Neutrophil (primary cell): ENCODE measurements at regions not wholly inside any gene's neighbourhood (a gene's known extent, or its start where the extent isn't known, plus 50 kb on each side); places are given as distances from the start of the nearest gene placed in this dataset.

Experiments
- H3K27ac ChIP-seq: fragments of 200-600 bp; sonication (generic); 2 replicates; pipeline ENCODE4 v1.5.1; 2016; ENCODE audit warnings: mild to moderate bottlenecking, moderate library complexity
- H3K27me3 ChIP-seq: fragments of 200-600 bp; sonication (generic); 2 replicates; pipeline ENCODE4 v1.6.0; 2016; ENCODE audit warnings: mild to moderate bottlenecking
- H3K36me3 ChIP-seq: fragments of 200-600 bp; sonication (generic); 2 replicates; pipeline ENCODE4 v1.5.1; 2017
- H3K4me1 ChIP-seq, 2 experiments: fragments of 200-600 bp in 1 of 2; sonication (generic) in 1 of 2; 1 replicate in 1 of 2; 2 replicates in 1 of 2; pipeline versions ENCODE4 v1.5.1 to v1.6.1; 2013 to 2016; ENCODE audit warnings: low read depth in 1 of 2, low read length in 1 of 2, mild to moderate bottlenecking in 1 of 2, moderate library complexity in 1 of 2; ENCODE audit not compliant: control insufficient read depth in 1 of 2, insufficient read depth in 1 of 2
- H3K4me3 ChIP-seq, 2 experiments: fragments of 200-600 bp in 1 of 2; sonication (generic) in 1 of 2; 1 replicate in 1 of 2; 2 replicates in 1 of 2; pipeline ENCODE4 v1.5.1; 2013 to 2016; ENCODE audit warnings: low read depth in 1 of 2, low read length in 1 of 2, mild to moderate bottlenecking in 1 of 2, moderate library complexity in 1 of 2
- H3K9me3 ChIP-seq: fragments of 200-600 bp; sonication (generic); 2 replicates; pipeline ENCODE4 v1.5.1; 2016
- CTCF ChIP-seq: fragments of 200-600 bp; sonication (generic); IDR thresholded peaks from 2 replicates; pipeline ENCODE4 v1.5.1; 2016; ENCODE audit warnings: antibody characterized with exemption

GRCh38 chr15:95324656-95325055 is 1005.8 kb upstream of the NR2F2 start:
- no peak for TF ChIP-seq CTCF
- H3K36me3 ChIP-seq, result no peaks in the 10 kb centered on the region
- no peak overlapping the region for H3K4me3 ChIP-seq
- H3K4me1 ChIP-seq, result no peaks in the 10 kb centered on the region
- H3K27ac ChIP-seq, result no peak overlapping the region
- H3K27me3 ChIP-seq, result peaks cover 55% of the 10 kb centered on the region
- H3K9me3 ChIP-seq, result no peaks in the 10 kb centered on the region

- Histone ChIP-seq H3K27ac (no peak overlapping the region), H3K9me3 (no peaks in the 10 kb centered on the region), H3K4me1 (no peaks in the 10 kb centered on the region), H3K4me3 (no peak overlapping the region), H3K27me3 (peaks cover 55% of the 10 kb centered on the region), H3K36me3 (no peaks in the 10 kb centered on the region)
- TF ChIP-seq CTCF, result no peak
Observed at GRCh38 chr15:95325763-95326404, 1004.6 kb upstream of the NR2F2 start.

- H3K36me3 ChIP-seq, result no peaks in the 10 kb centered on the region
- no peaks in the 10 kb centered on the region for H3K4me1 ChIP-seq
- no peak overlapping the region for H3K4me3 ChIP-seq
- H3K27me3 ChIP-seq, result peaks cover 55% of the 10 kb centered on the region
- no peaks in the 10 kb centered on the region for H3K9me3 ChIP-seq
- no peak for TF ChIP-seq CTCF
- H3K27ac ChIP-seq, result no peak overlapping the region
Observed at GRCh38 chr15:95326431-95327182, 1003.9 kb upstream of the NR2F2 start.

- Histone ChIP-seq H3K36me3 (no peaks in the 10 kb centered on the region), H3K4me3 (no peak overlapping the region), H3K27me3 (peaks cover 55% of the 10 kb centered on the region), H3K27ac (no peak overlapping the region), H3K4me1 (no peaks in the 10 kb centered on the region), H3K9me3 (no peaks in the 10 kb centered on the region)
- TF ChIP-seq CTCF, result no peak
Observed at GRCh38 chr15:95327183-95327525, 1003.3 kb upstream of the NR2F2 start.

GRCh38 chr15:95327661-95328060 is 1002.8 kb upstream of the NR2F2 start:
- no peak overlapping the region for H3K4me3 ChIP-seq
- no peaks in the 10 kb centered on the region for H3K36me3 ChIP-seq
- no peak overlapping the region for H3K27ac ChIP-seq
- no peak for TF ChIP-seq CTCF
- peaks cover 55% of the 10 kb centered on the region for H3K27me3 ChIP-seq
- no peaks in the 10 kb centered on the region for H3K9me3 ChIP-seq
- H3K4me1 ChIP-seq, result no peaks in the 10 kb centered on the region
